GM18951 (cell line): ENCODE measurements at regions not wholly inside any gene's neighbourhood (a gene's known extent, or its start where the extent isn't known, plus 50 kb on each side); places are given as distances from the start of the nearest gene placed in this dataset.

Experiments
- POLR2A ChIP-seq: IDR thresholded peaks from 4 replicates; pipeline ENCODE4 v1.6.1; 2011; ENCODE audit warnings: mild to moderate bottlenecking; ENCODE audit not compliant: insufficient read length, insufficient read depth; ENCODE audit errors: extremely low read depth
- in situ Hi-C: fragments of 300-500 bp; cut with MboI; formaldehyde crosslinking; loops from one replicate; pipeline ENCODE4 v1.12.0; 2022; ENCODE audit warnings: low sequenced_read_pairs, mixed read lengths, inconsistent platforms; ENCODE audit not compliant: unreplicated experiment

GRCh38 chr9:89743573-89744254 lies 138.9 kb downstream of the GADD45G start:
- TF ChIP-seq POLR2A = no peak
- in situ Hi-C loops = no loop called here

GRCh38 chr9:89744255-89744648 lies 139.4 kb downstream of the GADD45G start:
- no peak for TF ChIP-seq POLR2A
- in situ Hi-C loops = no loop called here

GRCh38 chr9:89744730-89745129 lies 139.9 kb downstream of the GADD45G start:
- no peak for TF ChIP-seq POLR2A
- in situ Hi-C loops = no loop called here

GRCh38 chr9:89745601-89746376 lies 141.0 kb downstream of the GADD45G start:
- in situ Hi-C loops = no loop called here
- TF ChIP-seq POLR2A = no peak

GRCh38 chr9:89746385-89747116 lies 141.7 kb downstream of the GADD45G start:
- in situ Hi-C loops = no loop called here

GRCh38 chr9:89747596-89747995 lies 142.8 kb downstream of the GADD45G start:
- no peak for TF ChIP-seq POLR2A
- in situ Hi-C loops = no loop called here

More at GRCh38 chr9:89746385-89747116, 141.7 kb downstream of the GADD45G start:
- TF ChIP-seq POLR2A = no peak

GRCh38 chr9:89748021-89748670 lies 143.3 kb downstream of the GADD45G start:
- in situ Hi-C loops = no loop called here
- TF ChIP-seq POLR2A = no peak

GRCh38 chr9:89748831-89749499 lies 144.2 kb downstream of the GADD45G start:
- in situ Hi-C loops = no loop called here
- no peak for TF ChIP-seq POLR2A

- in situ Hi-C loops = no loop called here
- no peak for TF ChIP-seq POLR2A
Measured at GRCh38 chr9:89749500-89750116, 144.8 kb downstream of the GADD45G start.

GRCh38 chr9:89750117-89750791 lies 145.4 kb downstream of the GADD45G start:
- no peak for TF ChIP-seq POLR2A
- in situ Hi-C loops = no loop called here

- TF ChIP-seq POLR2A = no peak
- in situ Hi-C loops = no loop called here
Measured at GRCh38 chr9:89751079-89751825, 146.4 kb downstream of the GADD45G start.
